ENCODE measurements at regions not wholly inside any gene's neighbourhood (a gene's known extent, or its start where the extent isn't known, plus 50 kb on each side); places are given as distances from the start of the nearest gene placed in this dataset.

- no peak overlapping the region for H3K4me3 ChIP-seq (ENCODE audit: low read length)
- TF ChIP-seq EZH2phosphoT487 (IDR thresholded peaks at IDR 0.05; ENCODE audit: borderline replicate concordance, low read length) (no peak), CTCF (IDR thresholded peaks at IDR 0.05; ENCODE audit: low read depth, low read length, poor library complexity, severe bottlenecking) (no peak)
- H3F3A ChIP-seq (ENCODE audit: control insufficient read depth, insufficient read depth), result no peaks in the 10 kb centered on the region
- H3K9me2 ChIP-seq (replicated peaks; ENCODE audit: control insufficient read depth, low read length), result no peaks in the 10 kb centered on the region
- H4K20me1 ChIP-seq (ENCODE audit: control insufficient read depth, insufficient read depth, low read depth, low read length), result no peaks in the 10 kb centered on the region
- no peaks in the 10 kb centered on the region for H3K79me2 ChIP-seq (ENCODE audit: control insufficient read depth, low read length)
- no peaks in the 10 kb centered on the region for H3K36me3 ChIP-seq (ENCODE audit: control insufficient read depth, low read length)
- H3K4me2 ChIP-seq (ENCODE audit: low read length), result no peak overlapping the region
- H3K27ac ChIP-seq (ENCODE audit: low read depth, low read length), result no peak overlapping the region
- H3K9me3 ChIP-seq (ENCODE audit: control insufficient read depth, insufficient read depth, low read length), result peaks cover 4% of the 10 kb centered on the region; the same call in 1 of the 2 replicates
- H3K27me3 ChIP-seq (ENCODE audit: control insufficient read depth, low read length), result peaks cover 10% of the 10 kb centered on the region
- no peaks in the 10 kb centered on the region for H3K4me1 ChIP-seq (ENCODE audit: control insufficient read depth, low read length)
These were observed 207.4 kb upstream of the HES1 start for GRCh38 chr3:193928354-193929209.

- Histone ChIP-seq H3K4me2 (ENCODE audit: low read length) (no peak overlapping the region), H3K79me2 (ENCODE audit: control insufficient read depth, low read length) (no peaks in the 10 kb centered on the region), H3K4me3 (ENCODE audit: low read length) (no peak overlapping the region), H3K27ac (ENCODE audit: low read depth, low read length) (no peak overlapping the region), H3K27me3 (ENCODE audit: control insufficient read depth, low read length) (peaks cover 12% of the 10 kb centered on the region), H3K9me2 (replicated peaks; ENCODE audit: control insufficient read depth, low read length) (no peaks in the 10 kb centered on the region), H3K36me3 (ENCODE audit: control insufficient read depth, low read length) (no peaks in the 10 kb centered on the region), H3K4me1 (ENCODE audit: control insufficient read depth, low read length) (no peaks in the 10 kb centered on the region), H4K20me1 (ENCODE audit: control insufficient read depth, insufficient read depth, low read depth, low read length) (no peaks in the 10 kb centered on the region), H3F3A (ENCODE audit: control insufficient read depth, insufficient read depth) (no peaks in the 10 kb centered on the region), H3K9me3 (ENCODE audit: control insufficient read depth, insufficient read depth, low read length) (no peaks in the 10 kb centered on the region)
- TF ChIP-seq EZH2phosphoT487 (IDR thresholded peaks at IDR 0.05; ENCODE audit: borderline replicate concordance, low read length) (no peak), CTCF (IDR thresholded peaks at IDR 0.05; ENCODE audit: low read depth, low read length, poor library complexity, severe bottlenecking) (no peak)
These were observed 206.6 kb upstream of the HES1 start for GRCh38 chr3:193929373-193929772.

GRCh38 chr3:193929921-193930646, 205.9 kb upstream of the HES1 start:
- Histone ChIP-seq H3K36me3 (ENCODE audit: control insufficient read depth, low read length) (no peaks in the 10 kb centered on the region), H3F3A (ENCODE audit: control insufficient read depth, insufficient read depth) (no peaks in the 10 kb centered on the region), H4K20me1 (ENCODE audit: control insufficient read depth, insufficient read depth, low read depth, low read length) (no peaks in the 10 kb centered on the region), H3K79me2 (ENCODE audit: control insufficient read depth, low read length) (no peaks in the 10 kb centered on the region), H3K4me3 (ENCODE audit: low read length) (no peak overlapping the region), H3K9me2 (replicated peaks; ENCODE audit: control insufficient read depth, low read length) (no peaks in the 10 kb centered on the region), H3K4me1 (ENCODE audit: control insufficient read depth, low read length) (no peaks in the 10 kb centered on the region), H3K4me2 (ENCODE audit: low read length) (no peak overlapping the region), H3K27me3 (ENCODE audit: control insufficient read depth, low read length) (peaks cover 14% of the 10 kb centered on the region), H3K27ac (ENCODE audit: low read depth, low read length) (no peak overlapping the region), H3K9me3 (ENCODE audit: control insufficient read depth, insufficient read depth, low read length) (no peaks in the 10 kb centered on the region)
- TF ChIP-seq EZH2phosphoT487 (IDR thresholded peaks at IDR 0.05; ENCODE audit: borderline replicate concordance, low read length) (no peak), CTCF (IDR thresholded peaks at IDR 0.05; ENCODE audit: low read depth, low read length, poor library complexity, severe bottlenecking) (no peak)
